Left renal pelvis (tissue), 4 donors: ENCODE measurements at regions not wholly inside any gene's neighbourhood (a gene's known extent, or its start where the extent isn't known, plus 50 kb on each side); places are given as distances from the start of the nearest gene placed in this dataset.

Experiments used
- DNase-seq, 4 donors: peaks; one replicate each; pipeline ENCODE4 v3.0.0-alpha.2; 2013; ENCODE audit warnings: low read depth in 4 of 4, low spot score in 3 of 4

- no peak for DNase-seq
These were observed 125.9 kb downstream of the EMX2 start for GRCh38 chr10:117668327-117669008.

- no peak for DNase-seq
These were observed 126.6 kb downstream of the EMX2 start for GRCh38 chr10:117669122-117669521.

GRCh38 chr10:117670116-117670904 lies 127.8 kb downstream of the EMX2 start:
- no peak for DNase-seq

- DNase-seq: no peak
These were observed 130.9 kb downstream of the EMX2 start for GRCh38 chr10:117673230-117674010.

- DNase-seq: no peak
These were observed 131.7 kb downstream of the EMX2 start for GRCh38 chr10:117674201-117674600.

GRCh38 chr10:117674646-117675045 lies 132.1 kb downstream of the EMX2 start:
- no peak for DNase-seq

GRCh38 chr10:117675514-117676055 lies 133.0 kb downstream of the EMX2 start:
- DNase-seq: no peak

GRCh38 chr10:117677239-117677638 lies 134.7 kb downstream of the EMX2 start:
- DNase-seq: no peak

- no peak for DNase-seq
These were observed 135.4 kb downstream of the EMX2 start for GRCh38 chr10:117677890-117678500.

GRCh38 chr10:117680601-117681000 lies 138.1 kb downstream of the EMX2 start:
- no peak for DNase-seq

- no peak for DNase-seq
These were observed 138.6 kb downstream of the EMX2 start for GRCh38 chr10:117681104-117681503.

- no peak for DNase-seq
These were observed 141.6 kb downstream of the EMX2 start for GRCh38 chr10:117684046-117684610.

GRCh38 chr10:117684672-117685211 lies 142.2 kb downstream of the EMX2 start:
- DNase-seq: no peak

- no peak for DNase-seq
These were observed 142.9 kb downstream of the EMX2 start for GRCh38 chr10:117685431-117685830.

GRCh38 chr10:117686606-117687005 lies 144.1 kb downstream of the EMX2 start:
- no peak for DNase-seq

- no peak for DNase-seq
These were observed 145.8 kb downstream of the EMX2 start for GRCh38 chr10:117688358-117688757.

GRCh38 chr10:117689566-117689965 lies 147.0 kb downstream of the EMX2 start:
- no peak for DNase-seq

GRCh38 chr10:117690359-117690758 lies 147.8 kb downstream of the EMX2 start:
- DNase-seq: no peak

- DNase-seq: no peak
These were observed 151.6 kb downstream of the EMX2 start for GRCh38 chr10:117694190-117694589.

- no peak for DNase-seq
These were observed 154.9 kb downstream of the EMX2 start for GRCh38 chr10:117697402-117697801.
